ENCODE measurements at regions not wholly inside any gene's neighbourhood (a gene's known extent, or its start where the extent isn't known, plus 50 kb on each side); places are given as distances from the start of the nearest gene placed in this dataset.

GRCh38 chr16:6494716-6495115 is 837.9 kb upstream of the RBFOX1 start:
- no peak overlapping the region for H3K27ac Mint-ChIP-seq
- H3K4me1 Mint-ChIP-seq, result no peaks in the 10 kb centered on the region
- ATAC-seq (replicated peaks), result no peak
- H3K36me3 Mint-ChIP-seq (ENCODE audit: low read depth), result no peaks in the 10 kb centered on the region
- H3K4me3 Mint-ChIP-seq, result no peak overlapping the region
- no peaks in the 10 kb centered on the region for H3K27me3 Mint-ChIP-seq
- peaks cover 9% of the 10 kb centered on the region for H3K9me3 Mint-ChIP-seq

DNA sequence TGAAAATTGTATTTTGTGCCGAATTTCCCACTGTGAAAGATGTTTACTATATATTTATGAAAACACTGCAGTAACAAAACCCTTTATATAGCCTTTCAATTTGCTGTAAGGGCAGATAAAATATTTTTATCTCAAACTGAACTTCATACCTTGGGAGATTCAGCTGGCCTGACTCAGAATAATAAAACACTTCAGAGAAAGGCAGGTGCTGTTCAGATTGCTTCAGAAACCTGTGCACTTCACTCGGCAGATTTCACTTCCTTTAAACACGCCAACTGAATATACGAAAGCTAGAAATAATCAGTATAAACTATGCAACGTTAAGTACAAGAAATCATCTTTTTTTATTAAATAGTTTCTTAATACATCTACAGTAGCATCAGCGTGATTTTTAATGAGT is 839.1 kb upstream of the RBFOX1 start:
- Mint-ChIP-seq H3K9me3 (peaks cover 9% of the 10 kb centered on the region), H3K4me3 (no peak overlapping the region), H3K4me1 (no peaks in the 10 kb centered on the region), H3K36me3 (ENCODE audit: low read depth) (no peaks in the 10 kb centered on the region), H3K27ac (no peak overlapping the region), H3K27me3 (no peaks in the 10 kb centered on the region)
- ATAC-seq (replicated peaks), result no peak

DNA sequence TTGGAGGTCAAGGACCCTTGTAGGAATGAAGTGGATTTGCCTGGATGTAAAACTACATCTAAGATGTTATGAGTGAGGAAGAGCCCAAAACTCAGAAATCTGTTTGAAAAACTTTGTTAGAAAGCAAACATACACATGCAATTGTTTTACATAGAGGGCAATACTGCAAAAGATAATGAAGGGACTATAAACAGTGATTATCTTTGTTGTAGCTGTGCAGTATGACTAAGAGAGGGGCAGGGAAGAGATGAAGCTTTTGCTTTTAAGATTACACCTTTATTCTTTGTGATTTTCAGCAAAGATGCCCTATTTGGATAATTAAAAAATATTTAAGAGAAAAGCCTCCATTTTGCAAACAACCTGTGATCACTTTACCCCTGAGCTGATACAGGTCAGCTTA is 839.9 kb upstream of the RBFOX1 start:
- no peaks in the 10 kb centered on the region for H3K36me3 Mint-ChIP-seq (ENCODE audit: low read depth)
- H3K4me1 Mint-ChIP-seq, result no peaks in the 10 kb centered on the region
- no peak overlapping the region for H3K27ac Mint-ChIP-seq
- peaks cover 9% of the 10 kb centered on the region for H3K9me3 Mint-ChIP-seq
- no peak overlapping the region for H3K4me3 Mint-ChIP-seq
- ATAC-seq (replicated peaks), result no peak
- H3K27me3 Mint-ChIP-seq, result no peaks in the 10 kb centered on the region

- no peaks in the 10 kb centered on the region for H3K4me1 Mint-ChIP-seq
- no peak for ATAC-seq (replicated peaks)
- no peak overlapping the region for H3K27ac Mint-ChIP-seq
- no peaks in the 10 kb centered on the region for H3K36me3 Mint-ChIP-seq (ENCODE audit: low read depth)
- H3K9me3 Mint-ChIP-seq, result peaks cover 4% of the 10 kb centered on the region
- peaks cover 5% of the 10 kb centered on the region for H3K27me3 Mint-ChIP-seq
- no peak overlapping the region for H3K4me3 Mint-ChIP-seq
Measured at GRCh38 chr16:6484935-6485334, 847.7 kb upstream of the RBFOX1 start.

DNA sequence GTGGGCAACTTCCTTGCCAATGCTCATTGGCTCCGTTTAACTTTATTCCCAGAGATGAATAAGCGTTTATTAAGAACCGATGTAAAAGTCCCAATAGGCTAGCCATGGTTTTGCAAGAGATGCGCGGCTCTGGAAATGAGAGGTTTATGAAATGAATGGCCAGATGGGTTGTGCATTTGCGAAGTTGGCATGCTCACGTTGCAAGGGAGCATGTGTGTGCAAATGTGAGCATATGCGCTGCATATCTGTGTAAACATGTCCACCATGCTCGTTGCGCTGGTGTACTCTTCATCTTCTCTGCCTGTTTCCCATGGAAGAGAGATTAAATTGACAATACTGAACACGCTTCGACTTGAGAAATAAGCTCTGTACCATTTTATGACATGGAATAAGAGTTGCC is 848.6 kb upstream of the RBFOX1 start:
- Mint-ChIP-seq H3K36me3 (ENCODE audit: low read depth) (no peaks in the 10 kb centered on the region), H3K9me3 (peaks cover 4% of the 10 kb centered on the region)
- ATAC-seq (replicated peaks), result no peak

DNA sequence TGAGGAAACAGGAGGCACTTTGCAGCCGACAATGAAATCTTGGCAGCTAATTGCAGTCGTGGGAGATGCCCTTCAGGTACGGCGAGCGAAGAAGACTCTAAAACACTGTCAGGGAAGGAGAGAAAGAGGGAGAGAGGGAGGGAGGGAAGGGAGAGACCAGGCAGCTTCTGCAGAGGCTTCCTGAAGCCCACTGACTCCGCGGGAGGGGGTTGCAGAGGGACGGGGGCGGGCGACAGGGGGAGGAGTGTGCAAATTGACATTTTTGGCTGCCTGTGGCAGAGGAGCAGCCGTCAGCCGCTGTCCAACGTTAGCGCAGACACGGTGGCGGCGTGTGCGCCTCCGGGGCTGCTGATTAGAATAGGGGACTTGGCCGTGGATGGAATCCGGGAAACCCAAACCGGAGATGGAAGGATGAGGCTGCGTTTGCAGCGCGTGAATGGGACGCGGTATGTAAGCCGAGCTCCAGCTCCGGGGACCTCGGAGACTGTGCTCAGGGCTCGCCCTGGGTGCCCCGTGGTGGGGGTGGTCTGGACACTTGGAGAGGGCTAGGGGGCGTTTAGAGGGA is 849.1 kb upstream of the RBFOX1 start:
- no peaks in the 10 kb centered on the region for H3K36me3 Mint-ChIP-seq (ENCODE audit: low read depth)
- no peak overlapping the region for H3K4me3 Mint-ChIP-seq
- H3K27me3 Mint-ChIP-seq, result peaks cover 5% of the 10 kb centered on the region
- H3K9me3 Mint-ChIP-seq, result peaks cover 7% of the 10 kb centered on the region
- H3K4me1 Mint-ChIP-seq, result no peaks in the 10 kb centered on the region
- ATAC-seq (replicated peaks), result no peak
- H3K27ac Mint-ChIP-seq, result no peak overlapping the region

More for the DNA sequence above, 848.6 kb upstream of the RBFOX1 start:
- Mint-ChIP-seq H3K4me3 (no peak overlapping the region), H3K27ac (no peak overlapping the region), H3K4me1 (no peaks in the 10 kb centered on the region), H3K27me3 (peaks cover 5% of the 10 kb centered on the region)

- Mint-ChIP-seq H3K27me3 (peaks cover 5% of the 10 kb centered on the region), H3K4me3 (no peak overlapping the region), H3K4me1 (no peaks in the 10 kb centered on the region), H3K9me3 (peaks cover 7% of the 10 kb centered on the region), H3K36me3 (ENCODE audit: low read depth) (no peaks in the 10 kb centered on the region), H3K27ac (no peak overlapping the region)
- no peak for ATAC-seq (replicated peaks)
Measured at GRCh38 chr16:6482696-6483468, 849.8 kb upstream of the RBFOX1 start.

DNA sequence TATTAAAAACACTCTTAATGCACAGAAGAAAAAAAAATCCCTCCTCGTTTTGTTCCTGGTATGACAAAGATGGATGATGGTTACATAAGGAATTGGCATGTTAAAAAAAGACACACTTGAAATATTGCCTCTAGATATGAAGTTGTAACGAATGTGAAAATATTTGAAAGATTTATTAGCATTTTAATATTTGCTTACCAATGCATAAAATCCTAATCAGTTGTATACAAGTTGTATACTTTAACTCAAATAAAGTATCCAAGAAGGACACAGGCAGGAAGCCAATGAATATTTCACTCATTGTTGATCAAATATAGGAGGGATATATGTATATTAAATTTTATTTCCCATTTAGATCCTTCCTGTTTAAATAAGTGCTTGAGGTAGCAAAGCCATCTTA is 850.8 kb upstream of the RBFOX1 start:
- no peak overlapping the region for H3K27ac Mint-ChIP-seq
- ATAC-seq (replicated peaks), result no peak
- no peaks in the 10 kb centered on the region for H3K36me3 Mint-ChIP-seq (ENCODE audit: low read depth)
- H3K4me1 Mint-ChIP-seq, result no peaks in the 10 kb centered on the region
- peaks cover 5% of the 10 kb centered on the region for H3K27me3 Mint-ChIP-seq
- no peak overlapping the region for H3K4me3 Mint-ChIP-seq
- H3K9me3 Mint-ChIP-seq, result peaks cover 11% of the 10 kb centered on the region

DNA sequence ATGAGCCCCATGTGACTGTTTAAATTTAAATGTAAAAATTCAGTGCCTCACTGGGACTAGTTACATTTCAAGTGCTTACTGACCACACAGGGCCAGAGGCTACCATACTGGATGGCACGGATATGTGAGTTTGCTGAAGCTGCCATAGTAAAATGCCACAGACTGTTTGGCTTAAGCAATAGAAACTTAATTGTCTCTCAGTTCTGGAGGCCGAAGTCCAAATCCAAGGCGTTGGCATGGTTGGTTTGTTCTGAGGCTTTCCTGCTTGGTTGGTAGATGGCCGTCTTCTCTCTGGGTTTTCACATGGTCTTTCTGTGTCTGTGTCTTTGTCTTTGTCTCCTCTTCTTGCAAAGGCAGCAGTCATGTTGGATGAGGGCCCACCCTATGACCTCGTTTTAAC is 878.9 kb upstream of the RBFOX1 start:
- Mint-ChIP-seq H3K4me3 (no peak overlapping the region), H3K9me3 (peaks cover 13% of the 10 kb centered on the region), H3K36me3 (ENCODE audit: low read depth) (no peaks in the 10 kb centered on the region), H3K27me3 (no peaks in the 10 kb centered on the region), H3K27ac (no peak overlapping the region), H3K4me1 (no peaks in the 10 kb centered on the region)
- ATAC-seq (replicated peaks), result no peak

- Mint-ChIP-seq H3K4me1 (no peaks in the 10 kb centered on the region), H3K9me3 (peaks cover 14% of the 10 kb centered on the region), H3K36me3 (ENCODE audit: low read depth) (no peaks in the 10 kb centered on the region), H3K27ac (no peak overlapping the region), H3K27me3 (no peaks in the 10 kb centered on the region), H3K4me3 (no peak overlapping the region)
- no peak for ATAC-seq (replicated peaks)
Measured at GRCh38 chr16:6447021-6447790, 885.4 kb upstream of the RBFOX1 start.

DNA sequence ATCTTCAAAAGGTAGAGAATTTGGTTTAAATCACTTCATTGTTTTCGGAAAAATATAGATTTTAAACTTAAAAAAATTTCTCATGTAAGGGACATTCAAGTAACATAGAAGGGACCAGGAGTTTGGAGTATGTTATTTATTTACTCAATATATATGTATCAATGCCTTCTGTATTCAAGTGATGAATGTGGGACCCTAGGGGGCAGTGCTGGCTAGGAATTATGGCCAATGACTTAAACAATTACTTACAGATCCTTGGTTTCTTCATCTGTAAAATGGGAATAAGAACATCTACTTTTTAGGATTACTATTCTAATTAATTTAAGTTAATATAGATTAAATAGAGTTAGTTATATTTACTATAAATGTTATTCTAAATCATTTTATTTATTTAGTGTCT is 886.3 kb upstream of the RBFOX1 start:
- no peak for ATAC-seq (replicated peaks)
- H3K4me3 Mint-ChIP-seq, result no peak overlapping the region
- H3K27ac Mint-ChIP-seq, result no peak overlapping the region
- H3K4me1 Mint-ChIP-seq, result no peaks in the 10 kb centered on the region
- no peaks in the 10 kb centered on the region for H3K27me3 Mint-ChIP-seq
- H3K9me3 Mint-ChIP-seq, result peaks cover 13% of the 10 kb centered on the region
- no peaks in the 10 kb centered on the region for H3K36me3 Mint-ChIP-seq (ENCODE audit: low read depth)

- Mint-ChIP-seq H3K9me3 (peaks cover 25% of the 10 kb centered on the region), H3K4me3 (no peak overlapping the region), H3K27me3 (no peaks in the 10 kb centered on the region), H3K36me3 (ENCODE audit: low read depth) (no peaks in the 10 kb centered on the region), H3K4me1 (no peaks in the 10 kb centered on the region), H3K27ac (no peak overlapping the region)
- ATAC-seq (replicated peaks), result no peak
Measured at GRCh38 chr16:6439129-6439528, 893.5 kb upstream of the RBFOX1 start.

DNA sequence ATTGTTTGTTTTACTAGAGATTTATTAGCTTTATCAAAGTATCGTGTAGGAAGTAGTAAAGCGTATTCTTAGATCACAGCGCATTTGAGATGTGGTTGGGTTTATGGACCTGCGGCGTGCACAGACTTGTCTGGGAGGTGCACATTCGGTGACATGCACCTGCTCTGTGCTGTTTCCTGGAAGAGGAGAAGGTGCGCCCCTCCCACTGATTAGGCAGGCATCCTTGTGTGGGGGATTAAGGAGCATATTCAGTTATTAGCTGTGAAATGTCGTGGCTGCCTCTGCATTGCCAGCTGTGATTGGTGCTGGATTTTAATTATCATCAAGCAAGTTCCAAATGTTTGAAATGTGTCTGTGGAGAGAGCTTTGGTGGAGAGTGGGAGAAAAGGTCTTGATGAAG is 903.8 kb upstream of the RBFOX1 start:
- Mint-ChIP-seq H3K4me1 (no peaks in the 10 kb centered on the region), H3K4me3 (no peak overlapping the region), H3K36me3 (ENCODE audit: low read depth) (no peaks in the 10 kb centered on the region), H3K9me3 (peaks cover 3% of the 10 kb centered on the region), H3K27me3 (no peaks in the 10 kb centered on the region), H3K27ac (no peak overlapping the region)
- no peak for ATAC-seq (replicated peaks)

DNA sequence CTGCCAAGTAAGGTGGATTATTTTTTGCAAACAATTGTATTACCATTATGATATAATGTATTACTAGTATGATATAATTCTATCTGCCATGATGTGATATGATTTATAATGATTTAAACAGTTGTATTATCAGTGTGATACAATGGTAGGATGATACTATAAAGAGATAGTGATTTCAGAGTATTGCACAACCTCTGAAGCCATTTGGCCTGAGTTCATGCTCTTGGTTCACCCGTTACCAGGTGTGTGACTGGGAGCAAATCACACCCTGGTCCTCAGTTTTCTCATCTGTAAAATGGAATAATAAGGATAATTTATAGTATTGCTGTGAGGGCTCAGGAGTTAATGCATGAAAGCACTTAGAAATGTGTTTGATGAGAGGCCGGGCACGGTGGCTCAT is 905.0 kb upstream of the RBFOX1 start:
- no peak for ATAC-seq (replicated peaks)
- Mint-ChIP-seq H3K27me3 (no peaks in the 10 kb centered on the region), H3K4me1 (no peaks in the 10 kb centered on the region), H3K4me3 (no peak overlapping the region), H3K27ac (no peak overlapping the region), H3K9me3 (peaks cover 3% of the 10 kb centered on the region), H3K36me3 (ENCODE audit: low read depth) (no peaks in the 10 kb centered on the region)

- Mint-ChIP-seq H3K9me3 (no peaks in the 10 kb centered on the region), H3K36me3 (ENCODE audit: low read depth) (no peaks in the 10 kb centered on the region), H3K27ac (no peak overlapping the region), H3K4me1 (no peaks in the 10 kb centered on the region), H3K27me3 (no peaks in the 10 kb centered on the region), H3K4me3 (no peak overlapping the region)
- ATAC-seq (replicated peaks), result no peak
Measured at GRCh38 chr16:6407596-6407995, 925.0 kb upstream of the RBFOX1 start.
